HCT116 (cell line): ENCODE measurements at regions not wholly inside any gene's neighbourhood (a gene's known extent, or its start where the extent isn't known, plus 50 kb on each side); places are given as distances from the start of the nearest gene placed in this dataset.

Experiments
- ATAC-seq: fragments of 200-7000 bp; cut with Tn5 transposase; 2 replicates; pipeline ENCODE4 v1.9.1; 2020; ENCODE audit warnings: mild to moderate bottlenecking, moderate library complexity
- BruUV-seq: library from RNA; stranded (reverse); fragments of 400-500 nt; replicated peaks from 2 replicates; lab custom pipeline; 2021; lab: Mats Ljungman, UMichigan
- CTCF ChIA-PET: fragments of 300-600 bp; sonication (Branson Sonifier 250); formaldehyde crosslinking; loops from one replicate; lab custom pipeline; 2021; ENCODE audit warnings: antibody characterized with exemption; lab: Charles Lee
- POLR2A ChIA-PET: fragments of 300-600, 350-600 bp; sonication (Branson Sonifier 250); formaldehyde crosslinking; loops from one replicate; lab custom pipeline; 2021; ENCODE audit warnings: antibody characterized with exemption; lab: Charles Lee
- RAD21 ChIA-PET, 2 experiments: fragments of 300-600 bp; sonication (Branson Sonifier 250); formaldehyde crosslinking; loops; one replicate each; lab custom pipeline; 2023; ENCODE audit warnings: low total read pairs in 2 of 2; ENCODE audit not compliant: uncharacterized antibody in 2 of 2, unreplicated experiment in 2 of 2, low non-redundant PET in 1 of 2; lab: Charles Lee
- DNase-seq: peaks from one replicate; pipeline ENCODE4 v3.0.0-alpha.2; 2010; ENCODE audit warnings: low read depth, low spot score
- H2AFZ ChIP-seq: fragments of 200-600 bp; shearing (Covaris generic), sonication (generic); 2 replicates; pipeline ENCODE4 v1.6.1; 2017; ENCODE audit warnings: low read depth, mixed run types, mixed read lengths, antibody characterized with exemption, low read length; ENCODE audit not compliant: poor library complexity, severe bottlenecking
- H3K27ac ChIP-seq: 2 replicates; pipeline ENCODE4 v1.5.1; 2012; ENCODE audit warnings: low read depth, low read length
- H3K27me3 ChIP-seq: fragments of 200-600 bp; sonication (generic); 2 replicates; pipeline ENCODE4 v1.6.1; 2016; ENCODE audit warnings: mixed run types, low read length, mixed read lengths; ENCODE audit not compliant: insufficient read depth
- H3K36me3 ChIP-seq, 2 experiments: fragments of 200-500 bp in 1 of 2; fragments of 200-600 bp in 1 of 2; sonication (Bioruptor generic) in 1 of 2; sonication (generic) in 1 of 2; 2 replicates each; pipeline versions ENCODE4 v1.5.1 to v1.6.1; 2014 to 2016; ENCODE audit warnings: low read length in 2 of 2, inconsistent platforms in 1 of 2, mixed read lengths in 1 of 2, mixed run types in 1 of 2; ENCODE audit not compliant: insufficient read depth in 2 of 2, control insufficient read depth in 1 of 2
- H3K4me1 ChIP-seq, 2 experiments: fragments of 200-600 bp in 1 of 2; sonication (generic) in 1 of 2; 2 replicates each; pipeline versions ENCODE4 v1.5.1 to v1.6.1; 2012 to 2017; ENCODE audit warnings: low read length in 2 of 2, inconsistent platforms in 1 of 2, mild to moderate bottlenecking in 1 of 2, mixed read lengths in 1 of 2, mixed run types in 1 of 2, moderate library complexity in 1 of 2; ENCODE audit not compliant: insufficient read depth in 2 of 2, control insufficient read depth in 1 of 2
- H3K4me2 ChIP-seq: fragments of 200-600 bp; sonication (generic); 2 replicates; pipeline ENCODE4 v1.6.1; 2017; ENCODE audit warnings: mixed run types, low read length, mixed read lengths
- H3K4me3 ChIP-seq, 2 experiments: fragments of 200-600 bp in 1 of 2; sonication (generic) in 1 of 2; replicated peaks in 1 of 2; 2 replicates each; pipeline ENCODE4 v1.5.1; 2011 to 2016; ENCODE audit warnings: low read length in 2 of 2, control low read depth in 1 of 2, low read depth in 1 of 2, mild to moderate bottlenecking in 1 of 2, mixed read lengths in 1 of 2, mixed run types in 1 of 2
- H3K79me2 ChIP-seq: fragments of 200-600 bp; sonication (generic); 2 replicates; pipeline ENCODE4 v1.6.1; 2017; ENCODE audit warnings: mild to moderate bottlenecking, mixed run types, low read length, moderate library complexity, mixed read lengths; ENCODE audit not compliant: insufficient read depth
- H3K9ac ChIP-seq: fragments of 200-600 bp; sonication (generic); 2 replicates; pipeline ENCODE4 v1.6.1; 2016; ENCODE audit warnings: low read length, mixed read lengths
- H3K9me2 ChIP-seq: fragments of 200-600 bp; sonication (generic), shearing (Covaris generic); 2 replicates; pipeline ENCODE4 v1.6.1; 2017; ENCODE audit warnings: mixed run types, mild to moderate bottlenecking, moderate library complexity; ENCODE audit not compliant: insufficient read depth
- H3K9me3 ChIP-seq, 2 experiments: fragments of 200-500 bp in 1 of 2; fragments of 200-600 bp in 1 of 2; sonication (Bioruptor generic) in 1 of 2; sonication (generic) in 1 of 2; 2 replicates each; pipeline ENCODE4 v1.6.1; 2014 to 2017; ENCODE audit warnings: low read length in 2 of 2, mixed read lengths in 2 of 2, inconsistent platforms in 1 of 2, low read depth in 1 of 2, mild to moderate bottlenecking in 1 of 2, mixed run types in 1 of 2, moderate library complexity in 1 of 2; ENCODE audit not compliant: control insufficient read depth in 1 of 2, insufficient read depth in 1 of 2
- H4K20me1 ChIP-seq: fragments of 200-600 bp; sonication (generic), shearing (Covaris generic); 2 replicates; pipeline ENCODE4 v1.6.1; 2017; ENCODE audit warnings: mixed run types, mild to moderate bottlenecking, moderate library complexity; ENCODE audit not compliant: insufficient read depth
- EZH2 ChIP-seq: fragments of 200-600 bp; sonication (generic); IDR thresholded peaks from 2 replicates; pipeline ENCODE4 v1.6.1; 2017; ENCODE audit warnings: antibody characterized with exemption, mixed run types
- EZH2phosphoT487 ChIP-seq: fragments of 200-600 bp; IDR thresholded peaks from 2 replicates; pipeline ENCODE4 v1.6.1; 2018; ENCODE audit warnings: antibody characterized with exemption, borderline replicate concordance
- POLR2A ChIP-seq: IDR thresholded peaks from 2 replicates; pipeline ENCODE4 v1.7.0; 2011; ENCODE audit warnings: borderline replicate concordance; ENCODE audit not compliant: insufficient read depth, insufficient read length; ENCODE audit errors: extremely low read depth
- RAD21 ChIP-seq: IDR thresholded peaks from 2 replicates; pipeline ENCODE4 v1.6.1; 2012; ENCODE audit warnings: low read depth, mild to moderate bottlenecking
- ZNF274 ChIP-seq: fragments of 200-500 bp; sonication (Bioruptor generic); IDR thresholded peaks from 2 replicates; pipeline ENCODE4 v1.6.1; 2014; ENCODE audit warnings: mild to moderate bottlenecking, low read depth, low read length, inconsistent platforms
- intact Hi-C: fragments of 100-400 bp; cut with micrococcal nuclease; formaldehyde crosslinking; loops from 2 replicates; pipeline ENCODE4 v1.10.0; 2022
- TF ChIP-seq, protein P1 (sequence below): IDR thresholded peaks from 2 replicates; pipeline ENCODE4 v1.6.1; 2011; ENCODE audit warnings: mild to moderate bottlenecking, low read length, moderate library complexity; ENCODE audit not compliant: insufficient replicate concordance; ENCODE audit errors: extremely low read depth

DNA sequence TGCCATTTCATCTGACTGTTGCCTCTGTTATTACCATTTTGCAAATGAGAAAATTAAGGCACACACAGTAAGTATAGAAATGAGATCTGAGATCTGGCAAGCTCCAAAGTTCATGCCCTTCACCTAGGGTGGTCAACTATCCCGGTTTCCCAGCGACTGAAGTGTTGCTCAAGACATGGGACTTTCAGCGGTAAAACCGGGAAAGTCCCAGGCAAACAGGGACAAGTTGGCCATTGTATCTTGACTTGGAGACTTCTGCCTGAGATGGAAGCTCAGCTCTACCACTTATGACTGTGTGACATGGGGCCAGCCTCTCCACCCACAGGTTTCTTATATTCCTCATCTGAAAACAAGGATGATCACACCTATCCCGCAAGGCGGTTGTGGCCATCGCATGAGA lies 55.6 kb upstream of the TPM1 start:
- Histone ChIP-seq H3K9ac (no peak overlapping the region), H4K20me1 (no peaks in the 10 kb centered on the region), H3K36me3 (no peaks in the 10 kb centered on the region), H3K9me2 (no peaks in the 10 kb centered on the region), H3K4me3 (no peak overlapping the region), H2AFZ (no peak overlapping the region), H3K9me3 (no peaks in the 10 kb centered on the region), H3K4me1 (no peaks in the 10 kb centered on the region), H3K4me2 (no peak overlapping the region), H3K27me3 (no peaks in the 10 kb centered on the region), H3K27ac (no peak overlapping the region), H3K79me2 (no peaks in the 10 kb centered on the region)
- ATAC-seq (no peak), DNase-seq (no peak)
- ChIA-PET POLR2A (no interaction called here), CTCF (no interaction called here), RAD21 (no interaction called here)
- no TSS peak for BruUV-seq
- intact Hi-C loops, result no loop called here
- TF ChIP-seq EZH2phosphoT487 (no peak), POLR2A (no peak), ZNF274 (no peak)

DNA sequence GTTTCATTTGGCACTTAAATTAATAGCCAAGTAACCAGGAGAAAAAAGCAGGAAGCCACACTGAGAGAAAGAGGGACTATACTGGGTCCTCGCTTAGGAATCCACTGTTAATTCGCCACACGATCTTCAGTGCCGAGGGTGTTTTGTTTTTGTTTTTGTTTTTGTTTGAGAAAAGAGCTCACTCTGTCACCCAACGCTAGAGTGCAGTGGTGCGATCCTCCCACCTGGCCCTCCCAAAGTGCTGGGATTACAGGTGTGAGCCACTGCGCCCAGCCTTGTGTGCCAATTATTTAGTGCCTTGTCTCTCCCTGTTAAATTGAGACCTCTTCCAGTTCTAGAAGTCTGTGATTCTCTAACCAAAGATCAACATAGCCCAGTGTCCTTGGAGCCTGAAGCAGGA lies 53.8 kb upstream of the TPM1 start:
- no peak for DNase-seq
- intact Hi-C loops, result no loop called here
- no TSS peak for BruUV-seq
- Histone ChIP-seq H3K36me3 (no peaks in the 10 kb centered on the region), H4K20me1 (no peaks in the 10 kb centered on the region), H3K27me3 (no peaks in the 10 kb centered on the region), H3K27ac (no peak overlapping the region), H3K4me2 (no peak overlapping the region), H3K9me3 (no peaks in the 10 kb centered on the region), H3K9me2 (no peaks in the 10 kb centered on the region), H3K79me2 (no peaks in the 10 kb centered on the region), H3K4me1 (no peaks in the 10 kb centered on the region), H2AFZ (no peak overlapping the region), H3K9ac (no peak overlapping the region)
- ChIA-PET POLR2A (no interaction called here), RAD21 (no interaction called here), CTCF (interaction anchor here (1.8 kb wide), 1 partner anchor 59 kb away, joined by 5 read pairs; no protein-coding TSS in a partner anchor)
- ATAC-seq, result no peak
- TF ChIP-seq RAD21, result no peak
- no peak for TF ChIP-seq EZH2phosphoT487
- TF ChIP-seq, protein P1, sequence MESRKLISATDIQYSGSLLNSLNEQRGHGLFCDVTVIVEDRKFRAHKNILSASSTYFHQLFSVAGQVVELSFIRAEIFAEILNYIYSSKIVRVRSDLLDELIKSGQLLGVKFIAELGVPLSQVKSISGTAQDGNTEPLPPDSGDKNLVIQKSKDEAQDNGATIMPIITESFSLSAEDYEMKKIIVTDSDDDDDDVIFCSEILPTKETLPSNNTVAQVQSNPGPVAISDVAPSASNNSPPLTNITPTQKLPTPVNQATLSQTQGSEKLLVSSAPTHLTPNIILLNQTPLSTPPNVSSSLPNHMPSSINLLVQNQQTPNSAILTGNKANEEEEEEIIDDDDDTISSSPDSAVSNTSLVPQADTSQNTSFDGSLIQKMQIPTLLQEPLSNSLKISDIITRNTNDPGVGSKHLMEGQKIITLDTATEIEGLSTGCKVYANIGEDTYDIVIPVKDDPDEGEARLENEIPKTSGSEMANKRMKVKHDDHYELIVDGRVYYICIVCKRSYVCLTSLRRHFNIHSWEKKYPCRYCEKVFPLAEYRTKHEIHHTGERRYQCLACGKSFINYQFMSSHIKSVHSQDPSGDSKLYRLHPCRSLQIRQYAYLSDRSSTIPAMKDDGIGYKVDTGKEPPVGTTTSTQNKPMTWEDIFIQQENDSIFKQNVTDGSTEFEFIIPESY, result no peak
- no peak for TF ChIP-seq EZH2
- no peak for TF ChIP-seq POLR2A
- TF ChIP-seq, all 23 proteins: peak for 0
- H3K4me3 ChIP-seq, result no peak overlapping the region
